Activated T-helper 1 cell treated with anti-CD3 and anti-CD28 coated beads, Interleukin-12 subunit alpha, Interleukin-12 subunit beta, Interleukin-2, Interleukin-4 antibody, amounts not matched to agents 30 ng/mL and 10 ng/mL and 1 ng/mL, durations not matched to agents 14 hours and 24 hours and 36 hours (primary cell): ENCODE measurements at regions not wholly inside any gene's neighbourhood (a gene's known extent, or its start where the extent isn't known, plus 50 kb on each side); places are given as distances from the start of the nearest gene placed in this dataset.

Experiments used
- DNase-seq: peaks from one replicate; pipeline ENCODE4 v3.0.0; 2021; ENCODE audit warnings: low spot score
- H3K27ac Mint-ChIP-seq: one replicate; pipeline ENCODE4 v1.8.0; 2021; ENCODE audit warnings: mild to moderate bottlenecking, mixed read lengths
- H3K27me3 Mint-ChIP-seq: one replicate; pipeline ENCODE4 v1.8.0; 2022; ENCODE audit warnings: mild to moderate bottlenecking, moderate library complexity, mixed read lengths; ENCODE audit not compliant: insufficient read depth
- H3K36me3 Mint-ChIP-seq: one replicate; pipeline ENCODE4 v1.8.0; 2021; ENCODE audit warnings: low read depth, mixed read lengths
- H3K4me1 Mint-ChIP-seq: one replicate; pipeline ENCODE4 v1.8.0; 2021; ENCODE audit warnings: low read depth, mixed read lengths
- H3K4me3 Mint-ChIP-seq: one replicate; pipeline ENCODE4 v1.8.0; 2021; ENCODE audit warnings: mild to moderate bottlenecking, moderate library complexity, mixed read lengths
- H3K9me3 Mint-ChIP-seq: one replicate; pipeline ENCODE4 v1.8.0; 2021; ENCODE audit warnings: mixed read lengths
- intact Hi-C: fragments of 100-400 bp; cut with micrococcal nuclease; formaldehyde crosslinking; loops from one replicate; pipeline ENCODE4 v1.15.1; 2024

- no peaks in the 10 kb centered on the region for H3K27me3 Mint-ChIP-seq
- no peak overlapping the region for H3K4me3 Mint-ChIP-seq
- no peak for DNase-seq
- intact Hi-C loops = no loop called here
- H3K27ac Mint-ChIP-seq = no peak overlapping the region
- H3K4me1 Mint-ChIP-seq = no peaks in the 10 kb centered on the region
- no peaks in the 10 kb centered on the region for H3K36me3 Mint-ChIP-seq
- H3K9me3 Mint-ChIP-seq = no peaks in the 10 kb centered on the region
These were observed 543.7 kb downstream of the XIRP2 start for GRCh38 chr2:167431949-167432348.

- intact Hi-C loops = no loop called here
- H3K36me3 Mint-ChIP-seq = no peaks in the 10 kb centered on the region
- H3K9me3 Mint-ChIP-seq = no peaks in the 10 kb centered on the region
- no peaks in the 10 kb centered on the region for H3K4me1 Mint-ChIP-seq
- H3K4me3 Mint-ChIP-seq = no peak overlapping the region
- DNase-seq = no peak
- H3K27me3 Mint-ChIP-seq = no peaks in the 10 kb centered on the region
- H3K27ac Mint-ChIP-seq = no peak overlapping the region
These were observed 542.2 kb downstream of the XIRP2 start for GRCh38 chr2:167430447-167430846.

- Mint-ChIP-seq H3K4me1 (no peaks in the 10 kb centered on the region), H3K9me3 (no peaks in the 10 kb centered on the region), H3K27ac (no peak overlapping the region), H3K36me3 (no peaks in the 10 kb centered on the region), H3K4me3 (no peak overlapping the region), H3K27me3 (no peaks in the 10 kb centered on the region)
- intact Hi-C loops = no loop called here
- DNase-seq = no peak
These were observed 536.8 kb downstream of the XIRP2 start for GRCh38 chr2:167424803-167425755.

GRCh38 chr2:167424221-167424620 lies 535.9 kb downstream of the XIRP2 start:
- Mint-ChIP-seq H3K27me3 (no peaks in the 10 kb centered on the region), H3K4me1 (no peaks in the 10 kb centered on the region), H3K36me3 (no peaks in the 10 kb centered on the region), H3K27ac (no peak overlapping the region), H3K4me3 (no peak overlapping the region), H3K9me3 (no peaks in the 10 kb centered on the region)
- no peak for DNase-seq
- intact Hi-C loops = no loop called here

- Mint-ChIP-seq H3K27me3 (no peaks in the 10 kb centered on the region), H3K4me1 (no peaks in the 10 kb centered on the region), H3K9me3 (no peaks in the 10 kb centered on the region), H3K4me3 (no peak overlapping the region), H3K36me3 (no peaks in the 10 kb centered on the region), H3K27ac (no peak overlapping the region)
- intact Hi-C loops = no loop called here
- DNase-seq = no peak
These were observed 535.5 kb downstream of the XIRP2 start for GRCh38 chr2:167423731-167424130.

- Mint-ChIP-seq H3K4me1 (no peaks in the 10 kb centered on the region), H3K4me3 (no peak overlapping the region), H3K9me3 (no peaks in the 10 kb centered on the region), H3K27me3 (no peaks in the 10 kb centered on the region), H3K36me3 (no peaks in the 10 kb centered on the region), H3K27ac (no peak overlapping the region)
- DNase-seq = no peak
- intact Hi-C loops = no loop called here
These were observed 531.9 kb downstream of the XIRP2 start for GRCh38 chr2:167420211-167420610.

- no peaks in the 10 kb centered on the region for H3K4me1 Mint-ChIP-seq
- intact Hi-C loops = no loop called here
- H3K9me3 Mint-ChIP-seq = peaks cover 4% of the 10 kb centered on the region
- H3K27ac Mint-ChIP-seq = no peak overlapping the region
- H3K36me3 Mint-ChIP-seq = no peaks in the 10 kb centered on the region
- no peak overlapping the region for H3K4me3 Mint-ChIP-seq
- no peaks in the 10 kb centered on the region for H3K27me3 Mint-ChIP-seq
- no peak for DNase-seq
These were observed 526.8 kb downstream of the XIRP2 start for GRCh38 chr2:167415068-167415467.

- H3K27ac Mint-ChIP-seq = no peak overlapping the region
- no peaks in the 10 kb centered on the region for H3K36me3 Mint-ChIP-seq
- no peak for DNase-seq
- no peaks in the 10 kb centered on the region for H3K4me1 Mint-ChIP-seq
- no peaks in the 10 kb centered on the region for H3K27me3 Mint-ChIP-seq
- intact Hi-C loops = no loop called here
- H3K9me3 Mint-ChIP-seq = peaks cover 4% of the 10 kb centered on the region
- no peak overlapping the region for H3K4me3 Mint-ChIP-seq
These were observed 523.1 kb downstream of the XIRP2 start for GRCh38 chr2:167411367-167411766.

- intact Hi-C loops = no loop called here
- H3K27ac Mint-ChIP-seq = no peak overlapping the region
- H3K9me3 Mint-ChIP-seq = no peaks in the 10 kb centered on the region
- DNase-seq = no peak
- no peaks in the 10 kb centered on the region for H3K36me3 Mint-ChIP-seq
- no peaks in the 10 kb centered on the region for H3K4me1 Mint-ChIP-seq
- no peaks in the 10 kb centered on the region for H3K27me3 Mint-ChIP-seq
- H3K4me3 Mint-ChIP-seq = no peak overlapping the region
These were observed 518.3 kb downstream of the XIRP2 start for GRCh38 chr2:167406558-167406957.

- no peak for DNase-seq
- Mint-ChIP-seq H3K4me3 (no peak overlapping the region), H3K27me3 (no peaks in the 10 kb centered on the region), H3K9me3 (no peaks in the 10 kb centered on the region), H3K27ac (no peak overlapping the region), H3K36me3 (no peaks in the 10 kb centered on the region), H3K4me1 (no peaks in the 10 kb centered on the region)
- intact Hi-C loops = no loop called here
These were observed 516.5 kb downstream of the XIRP2 start for GRCh38 chr2:167404627-167405284.

- no peaks in the 10 kb centered on the region for H3K4me1 Mint-ChIP-seq
- no peaks in the 10 kb centered on the region for H3K36me3 Mint-ChIP-seq
- no peak overlapping the region for H3K4me3 Mint-ChIP-seq
- intact Hi-C loops = no loop called here
- no peak for DNase-seq
- H3K9me3 Mint-ChIP-seq = no peaks in the 10 kb centered on the region
- no peak overlapping the region for H3K27ac Mint-ChIP-seq
- H3K27me3 Mint-ChIP-seq = no peaks in the 10 kb centered on the region
These were observed 513.0 kb downstream of the XIRP2 start for GRCh38 chr2:167401309-167401708.

GRCh38 chr2:167400546-167400945 lies 512.3 kb downstream of the XIRP2 start:
- Mint-ChIP-seq H3K27me3 (no peaks in the 10 kb centered on the region), H3K27ac (no peak overlapping the region), H3K9me3 (no peaks in the 10 kb centered on the region), H3K36me3 (no peaks in the 10 kb centered on the region), H3K4me1 (no peaks in the 10 kb centered on the region), H3K4me3 (no peak overlapping the region)
- intact Hi-C loops = no loop called here
- DNase-seq = no peak

- DNase-seq = no peak
- no peaks in the 10 kb centered on the region for H3K27me3 Mint-ChIP-seq
These were observed 510.6 kb downstream of the XIRP2 start for GRCh38 chr2:167398873-167399272.

More at GRCh38 chr2:167398873-167399272, 510.6 kb downstream of the XIRP2 start:
- Mint-ChIP-seq H3K4me1 (no peaks in the 10 kb centered on the region), H3K27ac (no peak overlapping the region), H3K36me3 (no peaks in the 10 kb centered on the region), H3K4me3 (no peak overlapping the region), H3K9me3 (no peaks in the 10 kb centered on the region)
- intact Hi-C loops = no loop called here
